ENCODE measurements at regions not wholly inside any gene's neighbourhood (a gene's known extent, or its start where the extent isn't known, plus 50 kb on each side); places are given as distances from the start of the nearest gene placed in this dataset.

DNA sequence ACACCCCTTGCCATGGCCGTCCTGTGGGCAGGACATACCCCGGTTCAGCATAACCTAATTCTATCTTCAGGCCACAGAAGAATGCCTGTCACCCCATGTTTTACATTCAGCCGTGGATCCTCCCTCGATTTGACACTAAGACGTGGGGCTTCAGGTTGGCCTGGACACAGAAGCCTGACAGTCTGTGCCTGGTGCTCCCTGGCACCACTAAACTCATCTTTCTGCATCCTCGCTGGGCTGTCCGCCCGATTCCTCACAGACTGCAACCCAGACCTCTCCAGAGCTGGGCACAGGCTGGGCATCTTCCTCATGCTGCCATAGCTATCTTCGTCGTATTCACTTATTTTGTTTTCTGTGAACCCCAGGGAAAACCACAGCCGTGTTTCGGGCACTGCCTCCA lies 117.8 kb upstream of the IQSEC1 start:
- Histone ChIP-seq H3K9me3 (ENCODE audit: control insufficient read depth in 2 of 2, insufficient read depth in 1 of 2, low read depth in 1 of 2, low read length in 1 of 2) (peaks cover 0 to 6% of the 10 kb centered on the region in 2 donors), H3K27me3 (ENCODE audit: control insufficient read depth in 3 of 3, insufficient read depth in 3 of 3, low read length in 3 of 3) (no peaks in the 10 kb centered on the region), H3K4me3 (ENCODE audit: low read depth in 1 of 3, low read length in 3 of 3) (no peak overlapping the region), H3K27ac (ENCODE audit: low read depth in 1 of 3, low read length in 2 of 3) (no peak overlapping the region), H3K36me3 (ENCODE audit: control insufficient read depth in 3 of 3, insufficient read depth in 2 of 3, low read depth in 1 of 3, low read length in 3 of 3) (no peaks in the 10 kb centered on the region), H3K4me1 (ENCODE audit: control insufficient read depth in 3 of 3, insufficient read depth in 2 of 3, low read depth in 1 of 3, low read length in 2 of 3) (no peaks in the 10 kb centered on the region)
- FAIRE-seq (no peak), DNase-seq (no peak)
- WGBS, 3 donors: 86 to 88% (median 88%) methylated on average over 12 of the region's 12 CpGs

DNA sequence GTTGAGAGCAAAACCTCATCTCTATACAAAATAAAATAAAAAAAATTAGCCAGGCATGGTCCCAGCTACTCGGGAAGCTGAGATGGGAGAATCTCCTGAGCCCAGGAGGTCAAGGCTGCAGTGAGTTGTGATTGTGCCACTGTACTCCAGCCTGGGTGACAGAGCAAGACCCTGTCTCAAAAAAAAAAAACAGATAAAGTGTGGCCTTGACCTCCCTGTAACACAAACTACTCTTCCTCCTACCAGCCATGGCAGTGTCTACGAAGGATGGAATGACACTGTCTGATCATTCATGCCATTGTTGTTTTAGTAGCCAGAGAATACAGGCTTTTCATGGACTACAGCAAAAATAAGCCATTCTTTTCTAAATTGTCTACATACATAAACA lies 117.1 kb upstream of the IQSEC1 start:
- FAIRE-seq (no peak), DNase-seq (no peak)
- Histone ChIP-seq H3K36me3 (ENCODE audit: control insufficient read depth in 3 of 3, insufficient read depth in 2 of 3, low read depth in 1 of 3, low read length in 3 of 3) (no peaks in the 10 kb centered on the region), H3K27me3 (ENCODE audit: control insufficient read depth in 3 of 3, insufficient read depth in 3 of 3, low read length in 3 of 3) (no peaks in the 10 kb centered on the region), H3K4me3 (ENCODE audit: low read depth in 1 of 3, low read length in 3 of 3) (no peak overlapping the region), H3K9me3 (ENCODE audit: control insufficient read depth in 2 of 2, insufficient read depth in 1 of 2, low read depth in 1 of 2, low read length in 1 of 2) (peaks cover 0 to 6% of the 10 kb centered on the region in 2 donors), H3K27ac (ENCODE audit: low read depth in 1 of 3, low read length in 2 of 3) (no peak overlapping the region), H3K4me1 (ENCODE audit: control insufficient read depth in 3 of 3, insufficient read depth in 2 of 3, low read depth in 1 of 3, low read length in 2 of 3) (no peaks in the 10 kb centered on the region)
- WGBS, 3 donors: 76 to 87% (median 79%) methylated on average over 2 of the region's 2 CpGs

DNA sequence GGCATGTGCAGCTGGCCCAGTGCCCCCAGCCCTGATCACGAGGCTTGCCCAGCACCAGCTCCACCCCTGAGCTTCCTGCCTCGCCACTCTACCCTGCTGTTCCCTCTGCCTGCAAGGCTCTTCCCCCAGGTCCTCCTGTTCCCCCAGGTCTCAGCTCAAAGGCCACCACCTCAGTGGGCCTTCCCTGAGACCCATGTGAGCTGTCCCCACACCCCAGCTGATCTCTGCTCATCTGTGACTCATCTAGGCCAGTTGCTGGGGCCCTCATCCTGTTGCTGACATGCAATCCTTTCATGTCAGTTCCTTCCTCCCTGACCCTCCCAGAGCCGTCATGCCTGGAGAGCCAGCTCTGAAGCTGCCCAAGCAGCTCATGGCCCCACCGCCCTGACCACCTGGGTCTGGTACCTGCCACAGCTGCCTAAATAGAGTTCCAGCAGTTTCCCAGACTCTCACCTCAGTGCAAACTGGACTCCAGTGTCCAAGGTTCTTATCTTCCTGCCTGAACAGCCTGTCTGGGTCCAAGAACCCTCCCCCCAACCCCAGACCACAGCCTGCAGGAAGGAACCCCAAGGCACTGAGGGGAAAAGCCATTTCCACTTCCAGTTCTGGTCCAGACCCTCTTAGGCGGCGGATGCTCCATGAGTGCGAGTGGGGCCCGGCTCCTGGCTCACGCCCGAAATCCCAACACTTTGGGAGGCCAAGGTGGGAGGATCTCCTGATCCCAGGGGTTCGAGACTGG lies 116.6 kb upstream of the IQSEC1 start:
- 64 to 75% (median 72%) methylated on average over 11 of the region's 11 CpGs for WGBS, 3 donors
- Histone ChIP-seq H3K4me3 (ENCODE audit: low read depth in 1 of 3, low read length in 3 of 3) (no peak overlapping the region), H3K9me3 (ENCODE audit: control insufficient read depth in 2 of 2, insufficient read depth in 1 of 2, low read depth in 1 of 2, low read length in 1 of 2) (peaks cover 0 to 6% of the 10 kb centered on the region in 2 donors), H3K36me3 (ENCODE audit: control insufficient read depth in 3 of 3, insufficient read depth in 2 of 3, low read depth in 1 of 3, low read length in 3 of 3) (no peaks in the 10 kb centered on the region), H3K4me1 (ENCODE audit: control insufficient read depth in 3 of 3, insufficient read depth in 2 of 3, low read depth in 1 of 3, low read length in 2 of 3) (no peaks in the 10 kb centered on the region), H3K27ac (ENCODE audit: low read depth in 1 of 3, low read length in 2 of 3) (peak overlapping the region in 1 of 3 donors; percentile 36), H3K27me3 (ENCODE audit: control insufficient read depth in 3 of 3, insufficient read depth in 3 of 3, low read length in 3 of 3) (no peaks in the 10 kb centered on the region)
- FAIRE-seq: no peak
- no peak for DNase-seq

DNA sequence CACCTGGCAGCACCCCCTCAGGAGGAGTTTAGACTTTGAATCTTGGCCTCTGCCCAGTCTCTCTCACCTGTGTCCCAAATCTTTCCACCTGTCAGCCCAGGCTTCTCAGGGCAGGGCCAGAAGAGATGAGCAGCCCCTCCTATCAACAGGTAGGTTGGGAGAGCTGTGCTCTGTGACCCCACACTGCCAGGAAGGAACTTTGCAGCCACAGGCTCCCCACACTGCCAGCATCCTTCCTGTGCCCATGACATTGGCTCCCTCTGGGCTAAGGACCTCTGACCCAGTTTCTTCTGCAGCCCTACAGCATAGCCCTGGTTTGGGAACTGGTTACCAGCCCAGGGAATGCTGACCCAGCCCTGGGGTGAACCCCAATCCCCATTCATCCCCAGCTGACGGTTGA lies 115.7 kb upstream of the IQSEC1 start:
- H3K4me1 ChIP-seq (ENCODE audit: control insufficient read depth in 3 of 3, insufficient read depth in 2 of 3, low read depth in 1 of 3, low read length in 2 of 3): no peaks in the 10 kb centered on the region
- H3K9me3 ChIP-seq (ENCODE audit: control insufficient read depth in 2 of 2, insufficient read depth in 1 of 2, low read depth in 1 of 2, low read length in 1 of 2): peaks cover 0 to 6% of the 10 kb centered on the region in 2 donors
- DNase-seq (no peak), FAIRE-seq (no peak)
- no peak overlapping the region for H3K4me3 ChIP-seq (ENCODE audit: low read depth in 1 of 3, low read length in 3 of 3)
- no peak overlapping the region for H3K27ac ChIP-seq (ENCODE audit: low read depth in 1 of 3, low read length in 2 of 3)
- 75 to 86% (median 83%) methylated on average over 1 of the region's 1 CpG for WGBS, 3 donors
- H3K27me3 ChIP-seq (ENCODE audit: control insufficient read depth in 3 of 3, insufficient read depth in 3 of 3, low read length in 3 of 3): no peaks in the 10 kb centered on the region
- no peaks in the 10 kb centered on the region for H3K36me3 ChIP-seq (ENCODE audit: control insufficient read depth in 3 of 3, insufficient read depth in 2 of 3, low read depth in 1 of 3, low read length in 3 of 3)

DNA sequence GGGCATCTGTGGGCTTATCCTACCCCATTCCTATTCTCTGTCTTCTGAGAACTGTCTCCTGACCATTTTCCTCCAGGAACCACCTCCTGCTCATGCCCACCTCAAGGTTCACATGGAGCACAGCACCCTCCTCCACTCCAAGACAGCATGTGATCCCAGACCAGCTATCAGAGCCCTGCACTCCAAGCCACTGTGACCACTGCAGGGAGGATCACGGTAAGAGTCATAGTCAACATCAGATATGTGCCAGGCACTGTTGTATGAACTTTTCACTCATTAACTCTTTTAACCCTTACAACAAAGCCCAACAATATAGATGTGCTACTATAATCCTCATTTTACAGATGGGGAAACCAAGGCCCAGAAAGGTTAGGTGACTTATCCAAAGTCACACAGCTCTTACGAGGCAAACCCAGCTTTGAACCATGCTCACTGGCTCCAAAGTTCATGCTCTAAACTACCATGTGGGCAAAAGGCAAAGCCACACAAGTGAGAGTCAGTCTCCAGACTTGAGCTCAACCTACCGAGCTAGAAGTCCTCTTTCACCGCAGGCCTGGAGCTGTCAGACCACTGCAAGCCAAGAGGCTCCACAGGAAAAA lies 115.1 kb upstream of the IQSEC1 start:
- Histone ChIP-seq H3K27ac (ENCODE audit: low read depth in 1 of 3, low read length in 2 of 3) (no peak overlapping the region), H3K4me1 (ENCODE audit: control insufficient read depth in 3 of 3, insufficient read depth in 2 of 3, low read depth in 1 of 3, low read length in 2 of 3) (no peaks in the 10 kb centered on the region), H3K4me3 (ENCODE audit: low read depth in 1 of 3, low read length in 3 of 3) (no peak overlapping the region), H3K9me3 (ENCODE audit: control insufficient read depth in 2 of 2, insufficient read depth in 1 of 2, low read depth in 1 of 2, low read length in 1 of 2) (peaks cover 0 to 6% of the 10 kb centered on the region in 2 donors), H3K36me3 (ENCODE audit: control insufficient read depth in 3 of 3, insufficient read depth in 2 of 3, low read depth in 1 of 3, low read length in 3 of 3) (no peaks in the 10 kb centered on the region), H3K27me3 (ENCODE audit: control insufficient read depth in 3 of 3, insufficient read depth in 3 of 3, low read length in 3 of 3) (no peaks in the 10 kb centered on the region)
- WGBS, 3 donors: 79 to 90% (median 82%) methylated on average over 4 of the region's 4 CpGs
- DNase-seq (no peak), FAIRE-seq (no peak)

DNA sequence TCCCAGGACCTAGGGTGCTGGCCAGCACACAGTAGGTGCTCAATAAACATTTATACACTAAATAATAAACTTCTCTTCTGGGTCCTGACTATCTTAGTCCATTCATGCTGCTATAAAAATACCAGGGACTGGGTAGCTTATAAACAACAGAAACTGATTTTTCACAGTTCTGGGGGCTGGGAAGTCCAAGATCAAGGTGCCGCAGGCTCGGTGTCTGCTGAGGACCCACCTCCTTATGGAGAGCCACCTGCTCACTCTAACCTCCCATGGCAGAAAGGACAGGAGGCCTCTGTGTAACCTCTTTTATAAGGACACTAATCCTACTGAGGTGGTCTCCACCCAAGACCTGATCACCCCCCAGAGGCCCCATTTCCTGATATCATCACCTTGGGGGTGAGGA lies 114.4 kb upstream of the IQSEC1 start:
- no peak for DNase-seq
- no peaks in the 10 kb centered on the region for H3K36me3 ChIP-seq (ENCODE audit: control insufficient read depth in 3 of 3, insufficient read depth in 2 of 3, low read depth in 1 of 3, low read length in 3 of 3)
- no peak overlapping the region for H3K27ac ChIP-seq (ENCODE audit: low read depth in 1 of 3, low read length in 2 of 3)
- FAIRE-seq: no peak
- peaks cover 0 to 6% of the 10 kb centered on the region in 2 donors for H3K9me3 ChIP-seq (ENCODE audit: control insufficient read depth in 2 of 2, insufficient read depth in 1 of 2, low read depth in 1 of 2, low read length in 1 of 2)
- 96 to 100% (median 100%) methylated on average over 2 of the region's 2 CpGs for WGBS, 3 donors
- H3K27me3 ChIP-seq (ENCODE audit: control insufficient read depth in 3 of 3, insufficient read depth in 3 of 3, low read length in 3 of 3): no peaks in the 10 kb centered on the region
- H3K4me3 ChIP-seq (ENCODE audit: low read depth in 1 of 3, low read length in 3 of 3): no peak overlapping the region
- no peaks in the 10 kb centered on the region for H3K4me1 ChIP-seq (ENCODE audit: control insufficient read depth in 3 of 3, insufficient read depth in 2 of 3, low read depth in 1 of 3, low read length in 2 of 3)

DNA sequence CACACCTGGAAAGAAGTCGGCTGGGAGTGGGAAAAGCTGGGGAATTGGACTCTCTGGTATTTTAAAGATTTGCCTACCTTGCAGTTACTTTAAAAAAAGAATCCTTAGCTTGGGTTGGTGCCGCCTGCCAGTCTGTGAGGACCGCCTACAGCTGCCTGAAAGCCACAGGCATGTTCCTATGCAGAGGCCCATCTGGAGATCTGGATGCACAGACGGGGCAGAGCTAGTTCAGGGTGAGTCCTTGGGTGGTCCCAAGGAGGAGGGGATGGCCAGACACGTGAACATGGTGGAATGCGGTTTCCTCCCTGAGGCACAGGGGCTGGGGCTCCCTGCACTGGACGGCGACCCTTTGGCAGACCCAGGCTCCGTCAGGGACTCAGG lies 113.2 kb upstream of the IQSEC1 start:
- Histone ChIP-seq H3K36me3 (ENCODE audit: control insufficient read depth in 3 of 3, insufficient read depth in 2 of 3, low read depth in 1 of 3, low read length in 3 of 3) (no peaks in the 10 kb centered on the region), H3K4me3 (ENCODE audit: low read depth in 1 of 3, low read length in 3 of 3) (no peak overlapping the region), H3K4me1 (ENCODE audit: control insufficient read depth in 3 of 3, insufficient read depth in 2 of 3, low read depth in 1 of 3, low read length in 2 of 3) (no peaks in the 10 kb centered on the region), H3K27ac (ENCODE audit: low read depth in 1 of 3, low read length in 2 of 3) (no peak overlapping the region), H3K9me3 (ENCODE audit: control insufficient read depth in 2 of 2, insufficient read depth in 1 of 2, low read depth in 1 of 2, low read length in 1 of 2) (peaks cover 0 to 6% of the 10 kb centered on the region in 2 donors), H3K27me3 (ENCODE audit: control insufficient read depth in 3 of 3, insufficient read depth in 3 of 3, low read length in 3 of 3) (no peaks in the 10 kb centered on the region)
- 64 to 75% (median 66%) methylated on average over 7 to 9 of the region's 9 CpGs for WGBS, 3 donors
- no peak for FAIRE-seq
- DNase-seq: no peak

DNA sequence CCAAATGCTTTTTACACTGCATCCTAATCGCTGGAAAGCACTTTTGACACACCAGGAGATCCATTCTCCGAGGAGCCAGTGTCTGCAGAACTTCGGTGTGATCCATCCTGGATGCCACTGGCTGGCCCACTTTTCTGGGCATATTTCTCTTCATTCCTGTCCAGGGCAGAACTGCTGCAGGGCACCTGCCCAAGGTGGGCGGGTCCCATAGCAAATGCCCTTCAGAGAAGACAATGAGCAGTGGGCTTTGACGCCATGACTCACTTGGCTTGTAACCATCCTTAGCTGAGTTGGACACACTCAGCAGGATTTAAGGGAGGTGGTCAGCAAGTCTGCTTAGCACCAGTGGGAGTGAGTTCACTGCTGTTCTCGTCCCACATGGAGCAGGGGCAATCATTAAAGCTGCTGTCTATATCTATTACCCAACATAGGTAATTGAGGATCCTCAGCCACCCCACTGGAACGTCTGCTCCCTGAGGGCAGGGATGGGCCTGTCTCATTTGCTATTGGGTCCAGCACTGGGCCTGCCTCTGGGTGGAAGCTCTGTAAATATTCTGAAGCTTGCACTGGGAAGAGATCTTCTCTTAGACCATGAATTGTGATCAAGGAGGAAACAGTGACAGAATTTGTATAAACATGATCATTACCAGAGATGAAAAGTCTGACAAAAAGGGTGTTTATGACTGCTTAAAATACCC lies 112.7 kb upstream of the IQSEC1 start:
- H3K4me1 ChIP-seq (ENCODE audit: control insufficient read depth in 3 of 3, insufficient read depth in 2 of 3, low read depth in 1 of 3, low read length in 2 of 3): no peaks in the 10 kb centered on the region
- peaks cover 0 to 6% of the 10 kb centered on the region in 2 donors for H3K9me3 ChIP-seq (ENCODE audit: control insufficient read depth in 2 of 2, insufficient read depth in 1 of 2, low read depth in 1 of 2, low read length in 1 of 2)
- FAIRE-seq: no peak
- no peak overlapping the region for H3K4me3 ChIP-seq (ENCODE audit: low read depth in 1 of 3, low read length in 3 of 3)
- no peaks in the 10 kb centered on the region for H3K36me3 ChIP-seq (ENCODE audit: control insufficient read depth in 3 of 3, insufficient read depth in 2 of 3, low read depth in 1 of 3, low read length in 3 of 3)
- H3K27ac ChIP-seq (ENCODE audit: low read depth in 1 of 3, low read length in 2 of 3): no peak overlapping the region
- DNase-seq: no peak
- H3K27me3 ChIP-seq (ENCODE audit: control insufficient read depth in 3 of 3, insufficient read depth in 3 of 3, low read length in 3 of 3): no peaks in the 10 kb centered on the region
- WGBS, 3 donors: 78 to 86% (median 80%) methylated on average over 7 of the region's 7 CpGs
